ENCODE measurements at regions not wholly inside any gene's neighbourhood (a gene's known extent, or its start where the extent isn't known, plus 50 kb on each side); places are given as distances from the start of the nearest gene placed in this dataset.

DNA sequence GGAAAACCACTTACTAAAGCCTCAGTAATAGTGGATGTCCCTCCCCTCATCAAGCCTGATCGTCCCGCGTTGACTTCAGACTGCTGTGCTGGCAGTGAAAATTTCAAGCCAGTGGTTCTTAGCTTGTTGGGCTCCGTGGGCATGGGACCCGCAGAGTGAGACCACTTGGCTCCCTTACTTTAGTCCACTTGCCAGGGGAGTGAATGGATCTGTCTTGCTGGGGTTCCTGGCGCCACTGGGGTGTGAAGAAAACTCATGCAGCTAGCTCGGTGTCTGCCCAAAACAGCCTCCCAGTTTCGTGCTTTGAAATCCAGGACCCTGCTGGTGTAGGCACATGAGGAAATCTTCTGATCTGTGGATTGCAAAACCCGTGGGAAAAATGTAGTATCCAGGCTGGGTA, 480.0 kb upstream of the IZUMO3 start:
- POLR2A ChIA-PET (ENCODE audit: unreplicated experiment): no interaction called here
- no peaks in the 10 kb centered on the region for H3K36me3 ChIP-seq (ENCODE audit: control insufficient read depth, insufficient read depth, low read length)
- BruUV-seq (replicated peaks): no TSS peak
- no peak overlapping the region for H4K91ac ChIP-seq (ENCODE audit: insufficient read depth, low read depth, low read length)
- dilution Hi-C loops (cut with HindIII; ENCODE audit: low sequenced_read_pairs, unreplicated experiment) (no loop called here), in situ Hi-C loops (cut with MboI; ENCODE audit: low sequenced_read_pairs) (no loop called here), intact Hi-C loops (cut with micrococcal nuclease) (no loop called here)
- H3K27ac ChIP-seq (ENCODE audit: insufficient read depth, low read length): no peak overlapping the region
- no peak overlapping the region for H2AK9ac ChIP-seq (replicated peaks; ENCODE audit: low read depth, low read length, poor library complexity)
- H3K9me3 ChIP-seq (ENCODE audit: control insufficient read depth, insufficient read depth, low read length): peaks cover 11% of the 10 kb centered on the region
- no peak overlapping the region for H2BK5ac ChIP-seq (ENCODE audit: low read depth, low read length, poor library complexity, severe bottlenecking)
- no peaks in the 10 kb centered on the region for H4K20me1 ChIP-seq (ENCODE audit: insufficient read depth, low read length)
- H3K23ac ChIP-seq (ENCODE audit: low read depth, low read length): no peak overlapping the region
- H3K4ac ChIP-seq (ENCODE audit: low read depth, low read length): no peak overlapping the region
- no peak overlapping the region for H3K14ac ChIP-seq (replicated peaks; ENCODE audit: low read depth, low read length)
- no peaks in the 10 kb centered on the region for H3K9me1 ChIP-seq (ENCODE audit: insufficient read depth, low read length)
- H2BK120ac ChIP-seq (ENCODE audit: low read depth, low read length): no peak overlapping the region
- ATAC-seq (ENCODE audit: low read depth) (no peak), DNase-seq (no peak)
- H3K4me3 ChIP-seq (ENCODE audit: insufficient read depth, low read depth, low read length): no peak overlapping the region
- no peak overlapping the region for H2BK15ac ChIP-seq (ENCODE audit: low read depth, low read length)
- H3K4me1 ChIP-seq (ENCODE audit: control insufficient read depth, insufficient read depth, low read length): no peaks in the 10 kb centered on the region
- no peak overlapping the region for H2BK20ac ChIP-seq (ENCODE audit: low read depth, low read length)
- H3K18ac ChIP-seq (ENCODE audit: low read depth, low read length): no peak overlapping the region
- no peaks in the 10 kb centered on the region for H3K79me1 ChIP-seq (ENCODE audit: low read depth in 1 of 2, low read length in 2 of 2)
- H2AK5ac ChIP-seq (ENCODE audit: low read depth, low read length): no peak overlapping the region
- CTCF ChIA-PET: no interaction called here
- TF ChIP-seq RAD21 (IDR thresholded peaks at IDR 0.05; ENCODE audit: low read length) (no peak), BHLHE40 (IDR thresholded peaks at IDR 0.05; ENCODE audit: low read depth, low read length) (no peak), SMC3 (IDR thresholded peaks at IDR 0.05; ENCODE audit: low read depth, low read length) (no peak), MAZ (IDR thresholded peaks at IDR 0.05; ENCODE audit: borderline replicate concordance, low read depth, low read length) (no peak), FOS (IDR thresholded peaks at IDR 0.05; ENCODE audit: low read depth, low read length) (no peak), MAFK (IDR thresholded peaks at IDR 0.05; ENCODE audit: low read depth, low read length) (no peak), NFE2L2 (IDR thresholded peaks at IDR 0.05; ENCODE audit: low read depth, low read length) (no peak), MXI1 (IDR thresholded peaks at IDR 0.05; ENCODE audit: borderline replicate concordance, low read depth, low read length) (no peak), CHD1 (IDR thresholded peaks at IDR 0.05; ENCODE audit: low read depth, low read length) (no peak), POLR2A (IDR thresholded peaks at IDR 0.05; ENCODE audit: low read depth, low read length) (no peak), CEBPB (IDR thresholded peaks at IDR 0.05; ENCODE audit: low read depth, low read length) (no peak), RFX5 (IDR thresholded peaks at IDR 0.05; ENCODE audit: low read depth, low read length) (no peak), RCOR1 (IDR thresholded peaks at IDR 0.05; ENCODE audit: insufficient replicate concordance, low read length) (no peak)
- TF ChIP-seq, protein P1, sequence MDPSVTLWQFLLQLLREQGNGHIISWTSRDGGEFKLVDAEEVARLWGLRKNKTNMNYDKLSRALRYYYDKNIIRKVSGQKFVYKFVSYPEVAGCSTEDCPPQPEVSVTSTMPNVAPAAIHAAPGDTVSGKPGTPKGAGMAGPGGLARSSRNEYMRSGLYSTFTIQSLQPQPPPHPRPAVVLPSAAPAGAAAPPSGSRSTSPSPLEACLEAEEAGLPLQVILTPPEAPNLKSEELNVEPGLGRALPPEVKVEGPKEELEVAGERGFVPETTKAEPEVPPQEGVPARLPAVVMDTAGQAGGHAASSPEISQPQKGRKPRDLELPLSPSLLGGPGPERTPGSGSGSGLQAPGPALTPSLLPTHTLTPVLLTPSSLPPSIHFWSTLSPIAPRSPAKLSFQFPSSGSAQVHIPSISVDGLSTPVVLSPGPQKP (IDR thresholded peaks at IDR 0.05; ENCODE audit: borderline replicate concordance, low read depth, low read length): no peak
- TF ChIP-seq, protein P2, sequence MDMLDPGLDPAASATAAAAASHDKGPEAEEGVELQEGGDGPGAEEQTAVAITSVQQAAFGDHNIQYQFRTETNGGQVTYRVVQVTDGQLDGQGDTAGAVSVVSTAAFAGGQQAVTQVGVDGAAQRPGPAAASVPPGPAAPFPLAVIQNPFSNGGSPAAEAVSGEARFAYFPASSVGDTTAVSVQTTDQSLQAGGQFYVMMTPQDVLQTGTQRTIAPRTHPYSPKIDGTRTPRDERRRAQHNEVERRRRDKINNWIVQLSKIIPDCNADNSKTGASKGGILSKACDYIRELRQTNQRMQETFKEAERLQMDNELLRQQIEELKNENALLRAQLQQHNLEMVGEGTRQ (IDR thresholded peaks at IDR 0.05; ENCODE audit: low read depth, low read length): no peak
- TF ChIP-seq, protein P3, sequence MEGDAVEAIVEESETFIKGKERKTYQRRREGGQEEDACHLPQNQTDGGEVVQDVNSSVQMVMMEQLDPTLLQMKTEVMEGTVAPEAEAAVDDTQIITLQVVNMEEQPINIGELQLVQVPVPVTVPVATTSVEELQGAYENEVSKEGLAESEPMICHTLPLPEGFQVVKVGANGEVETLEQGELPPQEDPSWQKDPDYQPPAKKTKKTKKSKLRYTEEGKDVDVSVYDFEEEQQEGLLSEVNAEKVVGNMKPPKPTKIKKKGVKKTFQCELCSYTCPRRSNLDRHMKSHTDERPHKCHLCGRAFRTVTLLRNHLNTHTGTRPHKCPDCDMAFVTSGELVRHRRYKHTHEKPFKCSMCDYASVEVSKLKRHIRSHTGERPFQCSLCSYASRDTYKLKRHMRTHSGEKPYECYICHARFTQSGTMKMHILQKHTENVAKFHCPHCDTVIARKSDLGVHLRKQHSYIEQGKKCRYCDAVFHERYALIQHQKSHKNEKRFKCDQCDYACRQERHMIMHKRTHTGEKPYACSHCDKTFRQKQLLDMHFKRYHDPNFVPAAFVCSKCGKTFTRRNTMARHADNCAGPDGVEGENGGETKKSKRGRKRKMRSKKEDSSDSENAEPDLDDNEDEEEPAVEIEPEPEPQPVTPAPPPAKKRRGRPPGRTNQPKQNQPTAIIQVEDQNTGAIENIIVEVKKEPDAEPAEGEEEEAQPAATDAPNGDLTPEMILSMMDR (conservative IDR thresholded peaks at IDR 0.05; ENCODE audit: low read depth, low read length): no peak
- H3K56ac ChIP-seq (ENCODE audit: extremely low read depth, insufficient read depth, low read length): no peak overlapping the region
- no peak overlapping the region for H4K8ac ChIP-seq (ENCODE audit: low read depth in 2 of 2, low read length in 2 of 2)
- H3K9ac ChIP-seq (ENCODE audit: low read depth, low read length): no peak overlapping the region
- H4K5ac ChIP-seq (ENCODE audit: low read depth, low read length): no peak overlapping the region
- no peaks in the 10 kb centered on the region for H3K27me3 ChIP-seq (ENCODE audit: control insufficient read depth, insufficient read depth, low read length)
- H3K4me2 ChIP-seq (ENCODE audit: low read depth, low read length): no peak overlapping the region
- 39% methylated on average over 5 of the region's 9 CpGs; no CpG with 5 or more reads in 1 of the 2 experiments for WGBS, 2 experiments (ENCODE audit: extremely low coverage in 2 of 2, insufficient read length in 1 of 2)
- H2AFZ ChIP-seq (replicated peaks; ENCODE audit: low read length, poor library complexity): no peak overlapping the region

Measured in IMR-90 (cell line).